HepG2 (cell line): ENCODE measurements at regions not wholly inside any gene's neighbourhood (a gene's known extent, or its start where the extent isn't known, plus 50 kb on each side); places are given as distances from the start of the nearest gene placed in this dataset.

Experiments used
- ATAC-seq: fragments of 200-7000 bp; cut with Tn5 transposase; 3 replicates; pipeline ENCODE4 v1.9.1; 2020; ENCODE audit warnings: mild to moderate bottlenecking, moderate library complexity
- BruUV-seq: library from RNA; stranded (reverse); fragments of 400-500 nt; replicated peaks from 2 replicates; lab custom pipeline; 2021; lab: Mats Ljungman, UMichigan
- CTCF ChIA-PET: fragments of 300-600 bp; formaldehyde crosslinking; extraction: SDS; loops from one replicate; lab custom pipeline; 2021; ENCODE audit warnings: low total read pairs, inconsistent platforms, low intra/inter-chr PET ratio; lab: Yijun Ruan, JAX
- POLR2A ChIA-PET: fragments of 350-600 bp; sonication (Branson Sonifier 250); formaldehyde crosslinking; loops from one replicate; lab custom pipeline; 2020; ENCODE audit warnings: antibody characterized with exemption, inconsistent platforms; lab: Yijun Ruan, JAX
- DNase-seq: peaks from one replicate; pipeline ENCODE4 v3.0.0-alpha.2; 2015; ENCODE audit warnings: low spot score
- FAIRE-seq: peaks from 3 replicates; lab custom pipeline; 2011; peaks lifted over from hg19 to GRCh38; lab: Jason Lieb, UNC
- H2AFZ ChIP-seq: one replicate; pipeline ENCODE4 v1.6.1; 2011; ENCODE audit warnings: low read length, inconsistent platforms
- H3K27ac ChIP-seq: fragments of 300-600 bp; 3 replicates; pipeline ENCODE4 v1.8.0; 2011; ENCODE audit warnings: mixed run types, mild to moderate bottlenecking, mixed read lengths, low read length, inconsistent platforms; ENCODE audit not compliant: insufficient read depth; ENCODE audit errors: extremely low read length
- H3K27me3 ChIP-seq, 2 experiments: fragments of 200-600 bp in 1 of 2; 2 replicates in 1 of 2; 3 replicates in 1 of 2; pipeline versions ENCODE4 v1.6.0 to v1.8.0; 2011; ENCODE audit warnings: low read length in 2 of 2, mild to moderate bottlenecking in 2 of 2, moderate library complexity in 2 of 2, inconsistent platforms in 1 of 2; ENCODE audit not compliant: insufficient read depth in 2 of 2, control insufficient read depth in 1 of 2
- H3K36me3 ChIP-seq, 2 experiments: fragments of 200-600 bp in 1 of 2; replicated peaks in 1 of 2; 2 replicates in 1 of 2; 3 replicates in 1 of 2; pipeline versions ENCODE4 v1.5.1 to v1.8.0; 2011; ENCODE audit warnings: low read length in 2 of 2, inconsistent platforms in 1 of 2; ENCODE audit not compliant: insufficient read depth in 2 of 2, control insufficient read depth in 1 of 2
- H3K4me1 ChIP-seq: 2 replicates; pipeline ENCODE4 v1.5.1; 2012; ENCODE audit warnings: low read length, inconsistent platforms; ENCODE audit not compliant: insufficient read depth
- H3K4me2 ChIP-seq: 2 replicates; pipeline ENCODE4 v1.6.0; 2011; ENCODE audit warnings: low read depth, low read length, inconsistent platforms
- H3K4me3 ChIP-seq, 3 experiments: fragments of 200-600 bp in 1 of 3; sonication (generic), shearing (Covaris generic) in 1 of 3; replicated peaks in 1 of 3; 2 replicates each; pipeline ENCODE4 v1.5.1; 2011 to 2016; ENCODE audit warnings: low read length in 3 of 3, inconsistent platforms in 2 of 3, low read depth in 2 of 3, mild to moderate bottlenecking in 2 of 3, control low read depth in 1 of 3, mixed read lengths in 1 of 3; ENCODE audit not compliant: insufficient read depth in 1 of 3
- H3K79me2 ChIP-seq: one replicate; pipeline ENCODE4 v1.6.1; 2011; ENCODE audit warnings: low read length, inconsistent platforms; ENCODE audit not compliant: insufficient read depth
- H3K9ac ChIP-seq: 2 replicates; pipeline ENCODE4 v1.6.0; 2011; ENCODE audit warnings: mild to moderate bottlenecking, low read depth, low read length, inconsistent platforms; ENCODE audit not compliant: insufficient read depth
- H3K9me3 ChIP-seq: 2 replicates; pipeline ENCODE4 v1.5.1; 2012; ENCODE audit warnings: mild to moderate bottlenecking, low read length
- H4K20me1 ChIP-seq: 2 replicates; pipeline ENCODE4 v1.6.0; 2011; ENCODE audit warnings: inconsistent platforms, mild to moderate bottlenecking, low read length, moderate library complexity; ENCODE audit not compliant: insufficient read depth
- ESRRA ChIP-seq: sonication (generic); formaldehyde crosslinking; IDR thresholded peaks from 2 replicates; pipeline ENCODE4 v1.5.1; 2020; ENCODE audit warnings: mild to moderate bottlenecking, low read depth, missing genetic modification reagents
- TGIF2 ChIP-seq: IDR thresholded peaks from 2 replicates; pipeline ENCODE4 v1.6.1; 2016; ENCODE audit warnings: control low read depth, missing compliant biosample characterization
- ZNF569 ChIP-seq: sonication (generic); formaldehyde crosslinking; IDR thresholded peaks from 2 replicates; pipeline ENCODE4 v1.5.0; 2020; ENCODE audit warnings: mild to moderate bottlenecking, missing genetic modification reagents, moderate library complexity, borderline replicate concordance
- WGBS: methylation state at CpG from one replicate; pipeline ENCODE4 v1.1.6; 2017; ENCODE audit warnings: low lambda C conversion rate; 5-methylcytosine and 5-hydroxymethylcytosine counted together
- in situ Hi-C: cut with HindIII; loops from 2 replicates; pipeline ENCODE4 v1.10.0; 2017; ENCODE audit warnings: low pct_unique_long_range_greater_than_20kb; ENCODE audit not compliant: extremely low pct_ligation_motif_present
- intact Hi-C: fragments of 100-400 bp; cut with micrococcal nuclease; formaldehyde crosslinking; loops from one replicate; pipeline ENCODE4 v1.10.0; 2022; ENCODE audit not compliant: unreplicated experiment
- TF ChIP-seq, protein P1 (sequence below): sonication (generic); formaldehyde crosslinking; IDR thresholded peaks from 2 replicates; pipeline ENCODE4 v1.5.0; 2020; ENCODE audit warnings: missing genetic modification reagents
- TF ChIP-seq, protein P2 (sequence below): sonication (generic); formaldehyde crosslinking; IDR thresholded peaks from 2 replicates; pipeline ENCODE4 v1.4.0; 2020; ENCODE audit warnings: missing genetic modification reagents
- TF ChIP-seq, protein P3 (sequence below): sonication (generic); formaldehyde crosslinking; IDR thresholded peaks from 2 replicates; pipeline ENCODE4 v1.5.0; 2020; ENCODE audit warnings: mild to moderate bottlenecking, missing genetic modification reagents

DNA sequence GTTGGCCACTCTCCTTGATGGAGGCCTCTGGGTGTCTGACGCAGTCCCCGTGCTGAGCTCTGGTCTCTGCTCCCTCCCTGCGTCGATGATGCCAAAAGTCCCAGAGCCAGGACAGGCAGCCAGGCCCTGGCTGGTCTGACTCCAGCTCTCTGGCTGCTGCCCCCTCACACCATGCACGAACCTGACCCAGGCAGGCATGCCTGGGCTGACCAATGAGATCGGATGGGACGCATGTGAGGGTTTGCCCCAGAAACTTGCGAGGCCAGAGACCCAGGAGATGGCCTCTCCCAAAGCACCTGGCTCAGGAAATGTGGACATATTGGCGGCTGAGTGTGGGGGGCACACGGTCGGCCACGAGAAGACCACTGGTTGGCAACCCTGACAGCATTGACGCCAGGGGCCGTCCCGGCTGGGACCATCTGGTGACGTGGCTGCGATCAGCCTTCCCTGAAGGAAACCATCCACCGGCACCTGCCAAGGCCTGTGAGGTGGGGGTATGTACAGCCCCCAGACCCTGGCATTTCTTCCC, 51.2 kb upstream of the FRMD1 start:
- no peak for TF ChIP-seq ESRRA (CRISPR knock-in tag)
- TF ChIP-seq ZNF569 (CRISPR knock-in tag) = no peak
- TF ChIP-seq, protein P1, sequence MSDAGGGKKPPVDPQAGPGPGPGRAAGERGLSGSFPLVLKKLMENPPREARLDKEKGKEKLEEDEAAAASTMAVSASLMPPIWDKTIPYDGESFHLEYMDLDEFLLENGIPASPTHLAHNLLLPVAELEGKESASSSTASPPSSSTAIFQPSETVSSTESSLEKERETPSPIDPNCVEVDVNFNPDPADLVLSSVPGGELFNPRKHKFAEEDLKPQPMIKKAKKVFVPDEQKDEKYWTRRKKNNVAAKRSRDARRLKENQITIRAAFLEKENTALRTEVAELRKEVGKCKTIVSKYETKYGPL (CRISPR knock-in tag) = no peak
- TF ChIP-seq, protein P2, sequence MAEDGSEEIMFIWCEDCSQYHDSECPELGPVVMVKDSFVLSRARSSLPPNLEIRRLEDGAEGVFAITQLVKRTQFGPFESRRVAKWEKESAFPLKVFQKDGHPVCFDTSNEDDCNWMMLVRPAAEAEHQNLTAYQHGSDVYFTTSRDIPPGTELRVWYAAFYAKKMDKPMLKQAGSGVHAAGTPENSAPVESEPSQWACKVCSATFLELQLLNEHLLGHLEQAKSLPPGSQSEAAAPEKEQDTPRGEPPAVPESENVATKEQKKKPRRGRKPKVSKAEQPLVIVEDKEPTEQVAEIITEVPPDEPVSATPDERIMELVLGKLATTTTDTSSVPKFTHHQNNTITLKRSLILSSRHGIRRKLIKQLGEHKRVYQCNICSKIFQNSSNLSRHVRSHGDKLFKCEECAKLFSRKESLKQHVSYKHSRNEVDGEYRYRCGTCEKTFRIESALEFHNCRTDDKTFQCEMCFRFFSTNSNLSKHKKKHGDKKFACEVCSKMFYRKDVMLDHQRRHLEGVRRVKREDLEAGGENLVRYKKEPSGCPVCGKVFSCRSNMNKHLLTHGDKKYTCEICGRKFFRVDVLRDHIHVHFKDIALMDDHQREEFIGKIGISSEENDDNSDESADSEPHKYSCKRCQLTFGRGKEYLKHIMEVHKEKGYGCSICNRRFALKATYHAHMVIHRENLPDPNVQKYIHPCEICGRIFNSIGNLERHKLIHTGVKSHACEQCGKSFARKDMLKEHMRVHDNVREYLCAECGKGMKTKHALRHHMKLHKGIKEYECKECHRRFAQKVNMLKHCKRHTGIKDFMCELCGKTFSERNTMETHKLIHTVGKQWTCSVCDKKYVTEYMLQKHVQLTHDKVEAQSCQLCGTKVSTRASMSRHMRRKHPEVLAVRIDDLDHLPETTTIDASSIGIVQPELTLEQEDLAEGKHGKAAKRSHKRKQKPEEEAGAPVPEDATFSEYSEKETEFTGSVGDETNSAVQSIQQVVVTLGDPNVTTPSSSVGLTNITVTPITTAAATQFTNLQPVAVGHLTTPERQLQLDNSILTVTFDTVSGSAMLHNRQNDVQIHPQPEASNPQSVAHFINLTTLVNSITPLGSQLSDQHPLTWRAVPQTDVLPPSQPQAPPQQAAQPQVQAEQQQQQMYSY (CRISPR knock-in tag) = no peak
- TF ChIP-seq TGIF2 (CRISPR knock-in tag) = no peak
- TF ChIP-seq, protein P3, sequence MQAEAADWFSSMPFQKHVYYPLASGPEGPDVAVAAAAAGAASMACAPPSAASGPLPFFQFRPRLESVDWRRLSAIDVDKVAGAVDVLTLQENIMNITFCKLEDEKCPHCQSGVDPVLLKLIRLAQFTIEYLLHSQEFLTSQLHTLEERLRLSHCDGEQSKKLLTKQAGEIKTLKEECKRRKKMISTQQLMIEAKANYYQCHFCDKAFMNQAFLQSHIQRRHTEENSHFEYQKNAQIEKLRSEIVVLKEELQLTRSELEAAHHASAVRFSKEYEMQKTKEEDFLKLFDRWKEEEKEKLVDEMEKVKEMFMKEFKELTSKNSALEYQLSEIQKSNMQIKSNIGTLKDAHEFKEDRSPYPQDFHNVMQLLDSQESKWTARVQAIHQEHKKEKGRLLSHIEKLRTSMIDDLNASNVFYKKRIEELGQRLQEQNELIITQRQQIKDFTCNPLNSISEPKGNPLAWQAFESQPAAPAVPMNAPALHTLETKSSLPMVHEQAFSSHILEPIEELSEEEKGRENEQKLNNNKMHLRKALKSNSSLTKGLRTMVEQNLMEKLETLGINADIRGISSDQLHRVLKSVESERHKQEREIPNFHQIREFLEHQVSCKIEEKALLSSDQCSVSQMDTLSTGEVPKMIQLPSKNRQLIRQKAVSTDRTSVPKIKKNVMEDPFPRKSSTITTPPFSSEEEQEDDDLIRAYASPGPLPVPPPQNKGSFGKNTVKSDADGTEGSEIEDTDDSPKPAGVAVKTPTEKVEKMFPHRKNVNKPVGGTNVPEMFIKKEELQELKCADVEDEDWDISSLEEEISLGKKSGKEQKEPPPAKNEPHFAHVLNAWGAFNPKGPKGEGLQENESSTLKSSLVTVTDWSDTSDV (CRISPR knock-in tag) = no peak
- DNase-seq (no peak), FAIRE-seq (no peak), ATAC-seq (no peak)
- Histone ChIP-seq H3K27me3 (peaks cover 7 to 76% of the 10 kb centered on the region in 2 experiments; a peak in 4 of 5 replicates), H3K9ac (no peak overlapping the region), H3K4me3 (no peak overlapping the region), H3K9me3 (no peaks in the 10 kb centered on the region), H3K27ac (no peak overlapping the region), H2AFZ (no peak overlapping the region), H3K4me1 (no peaks in the 10 kb centered on the region), H4K20me1 (no peaks in the 10 kb centered on the region), H3K4me2 (no peak overlapping the region), H3K79me2 (no peaks in the 10 kb centered on the region), H3K36me3 (no peaks in the 10 kb centered on the region)
- CTCF ChIA-PET = no interaction called here
- no TSS peak for BruUV-seq
- WGBS = 67% methylated on average over 12 of the region's 18 CpGs
- in situ Hi-C loops = loop anchor here (10.0 kb wide), 1 partner anchor 75 kb away; no protein-coding TSS in a partner anchor
- POLR2A ChIA-PET = no interaction called here
- intact Hi-C loops = no loop called here
